ENCODE measurements at regions not wholly inside any gene's neighbourhood (a gene's known extent, or its start where the extent isn't known, plus 50 kb on each side); places are given as distances from the start of the nearest gene placed in this dataset.

GRCh38 chr2:57733956-57734355 is 312.6 kb upstream of the VRK2 start:
- no peak for TF ChIP-seq EZH2phosphoT487 (IDR thresholded peaks at IDR 0.05; ENCODE audit: borderline replicate concordance, low read length)
- TF ChIP-seq, protein P1, sequence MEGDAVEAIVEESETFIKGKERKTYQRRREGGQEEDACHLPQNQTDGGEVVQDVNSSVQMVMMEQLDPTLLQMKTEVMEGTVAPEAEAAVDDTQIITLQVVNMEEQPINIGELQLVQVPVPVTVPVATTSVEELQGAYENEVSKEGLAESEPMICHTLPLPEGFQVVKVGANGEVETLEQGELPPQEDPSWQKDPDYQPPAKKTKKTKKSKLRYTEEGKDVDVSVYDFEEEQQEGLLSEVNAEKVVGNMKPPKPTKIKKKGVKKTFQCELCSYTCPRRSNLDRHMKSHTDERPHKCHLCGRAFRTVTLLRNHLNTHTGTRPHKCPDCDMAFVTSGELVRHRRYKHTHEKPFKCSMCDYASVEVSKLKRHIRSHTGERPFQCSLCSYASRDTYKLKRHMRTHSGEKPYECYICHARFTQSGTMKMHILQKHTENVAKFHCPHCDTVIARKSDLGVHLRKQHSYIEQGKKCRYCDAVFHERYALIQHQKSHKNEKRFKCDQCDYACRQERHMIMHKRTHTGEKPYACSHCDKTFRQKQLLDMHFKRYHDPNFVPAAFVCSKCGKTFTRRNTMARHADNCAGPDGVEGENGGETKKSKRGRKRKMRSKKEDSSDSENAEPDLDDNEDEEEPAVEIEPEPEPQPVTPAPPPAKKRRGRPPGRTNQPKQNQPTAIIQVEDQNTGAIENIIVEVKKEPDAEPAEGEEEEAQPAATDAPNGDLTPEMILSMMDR (conservative IDR thresholded peaks at IDR 0.05; ENCODE audit: low read depth, low read length): no peak
- no peak for TF ChIP-seq EZH2 (IDR thresholded peaks at IDR 0.05; ENCODE audit: low read length, unreplicated experiment)
- ATAC-seq (no peak), DNase-seq (peak; percentile 29)
- Histone ChIP-seq H4K20me1 (ENCODE audit: low read length) (no peaks in the 10 kb centered on the region), H3K4me3 (ENCODE audit: low read length) (no peak overlapping the region), H2AFZ (ENCODE audit: low read length) (no peak overlapping the region), H3K9ac (ENCODE audit: low read length) (no peak overlapping the region), H3K9me2 (replicated peaks; ENCODE audit: low read length) (no peaks in the 10 kb centered on the region), H3K36me3 (ENCODE audit: low read depth, low read length) (no peaks in the 10 kb centered on the region), H3K79me2 (ENCODE audit: low read length) (no peaks in the 10 kb centered on the region), H3F3A (ENCODE audit: low read length, unreplicated experiment) (no peaks in the 10 kb centered on the region), H3K4me1 (ENCODE audit: insufficient read depth, low read length) (no peaks in the 10 kb centered on the region), H3K27me3 (ENCODE audit: low read length) (no peaks in the 10 kb centered on the region), H3K4me2 (ENCODE audit: low read length) (no peak overlapping the region), H3K9me3 (ENCODE audit: low read length) (no peaks in the 10 kb centered on the region), H3K27ac (ENCODE audit: low read length) (no peak overlapping the region)
- no TSS peak for BruUV-seq (replicated peaks)
- ChIA-PET CTCF (no interaction called here), POLR2A (ENCODE audit: unreplicated experiment) (no interaction called here)
- intact Hi-C loops (cut with micrococcal nuclease): no loop called here

DNA sequence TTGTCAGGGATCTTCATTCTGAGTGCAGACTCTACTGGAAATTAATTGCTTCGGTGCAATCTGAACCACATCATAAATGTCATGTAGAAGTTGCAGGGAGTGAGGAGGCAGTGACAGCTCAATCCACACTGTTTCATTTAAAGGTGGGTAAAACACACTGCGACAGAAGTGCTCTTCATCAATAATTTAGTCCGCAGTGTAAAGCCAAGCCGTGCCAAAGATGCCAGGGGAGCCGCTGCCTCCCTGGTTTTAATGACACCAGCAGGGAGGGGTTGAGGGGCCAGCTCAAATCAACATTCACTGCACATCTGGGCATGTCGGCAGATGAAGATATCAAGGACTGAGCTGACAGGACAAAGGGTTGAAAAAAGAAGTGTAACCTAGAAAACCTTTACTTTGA is 305.7 kb upstream of the VRK2 start:
- Histone ChIP-seq H2AFZ (ENCODE audit: low read length) (no peak overlapping the region), H3K9ac (ENCODE audit: low read length) (no peak overlapping the region), H3K4me1 (ENCODE audit: insufficient read depth, low read length) (no peaks in the 10 kb centered on the region), H3K4me3 (ENCODE audit: low read length) (no peak overlapping the region), H3K79me2 (ENCODE audit: low read length) (no peaks in the 10 kb centered on the region), H3K36me3 (ENCODE audit: low read depth, low read length) (no peaks in the 10 kb centered on the region), H3K9me2 (replicated peaks; ENCODE audit: low read length) (no peaks in the 10 kb centered on the region), H4K20me1 (ENCODE audit: low read length) (no peaks in the 10 kb centered on the region), H3K4me2 (ENCODE audit: low read length) (no peak overlapping the region), H3K27ac (ENCODE audit: low read length) (no peak overlapping the region), H3K9me3 (ENCODE audit: low read length) (no peaks in the 10 kb centered on the region), H3F3A (ENCODE audit: low read length, unreplicated experiment) (no peaks in the 10 kb centered on the region), H3K27me3 (ENCODE audit: low read length) (no peaks in the 10 kb centered on the region)
- POLR2A ChIA-PET (ENCODE audit: unreplicated experiment): no interaction called here
- intact Hi-C loops (cut with micrococcal nuclease): no loop called here
- no TSS peak for BruUV-seq (replicated peaks)
- CTCF ChIA-PET: interaction anchor here (0.7 kb wide), 1 partner anchor 154 kb away, joined by 4 read pairs; no protein-coding TSS in a partner anchor
- DNase-seq (no peak), ATAC-seq (no peak)
- TF ChIP-seq, protein P1 (conservative IDR thresholded peaks at IDR 0.05; ENCODE audit: low read depth, low read length): no peak
- TF ChIP-seq EZH2phosphoT487 (IDR thresholded peaks at IDR 0.05; ENCODE audit: borderline replicate concordance, low read length): no peak
- TF ChIP-seq EZH2 (IDR thresholded peaks at IDR 0.05; ENCODE audit: low read length, unreplicated experiment): no peak

- Histone ChIP-seq H3K4me1 (ENCODE audit: insufficient read depth, low read length) (peaks cover 1% of the 10 kb centered on the region; the same call in 1 of the 2 replicates), H3K79me2 (ENCODE audit: low read length) (no peaks in the 10 kb centered on the region), H3K27ac (ENCODE audit: low read length) (no peak overlapping the region), H2AFZ (ENCODE audit: low read length) (no peak overlapping the region), H3K36me3 (ENCODE audit: low read depth, low read length) (no peaks in the 10 kb centered on the region), H3K9me2 (replicated peaks; ENCODE audit: low read length) (no peaks in the 10 kb centered on the region), H3K9me3 (ENCODE audit: low read length) (no peaks in the 10 kb centered on the region), H4K20me1 (ENCODE audit: low read length) (no peaks in the 10 kb centered on the region), H3F3A (ENCODE audit: low read length, unreplicated experiment) (no peaks in the 10 kb centered on the region), H3K4me2 (ENCODE audit: low read length) (no peak overlapping the region), H3K9ac (ENCODE audit: low read length) (no peak overlapping the region), H3K27me3 (ENCODE audit: low read length) (no peaks in the 10 kb centered on the region), H3K4me3 (ENCODE audit: low read length) (no peak overlapping the region)
- ChIA-PET CTCF (no interaction called here), POLR2A (ENCODE audit: unreplicated experiment) (no interaction called here)
- no TSS peak for BruUV-seq (replicated peaks)
- intact Hi-C loops (cut with micrococcal nuclease): no loop called here
- ATAC-seq (no peak), DNase-seq (no peak)
- TF ChIP-seq EZH2phosphoT487 (IDR thresholded peaks at IDR 0.05; ENCODE audit: borderline replicate concordance, low read length) (no peak), EZH2 (IDR thresholded peaks at IDR 0.05; ENCODE audit: low read length, unreplicated experiment) (no peak)
- TF ChIP-seq, protein P1 (conservative IDR thresholded peaks at IDR 0.05; ENCODE audit: low read depth, low read length): no peak
Measured at GRCh38 chr2:57753636-57754035, 293.0 kb upstream of the VRK2 start.
